Prostate gland (tissue), 2 donors: ENCODE measurements at regions not wholly inside any gene's neighbourhood (a gene's known extent, or its start where the extent isn't known, plus 50 kb on each side); places are given as distances from the start of the nearest gene placed in this dataset.

Experiments
- CTCF ChIP-seq, 4 experiments: fragments of 200-600 bp in 2 of 4; fragments of 450-650 bp in 2 of 4; sonication (generic) in 2 of 4; IDR thresholded peaks; 1 replicate in 3 of 4; 2 replicates in 1 of 4; pipeline ENCODE4 v1.5.1; 2016 to 2019; ENCODE audit warnings: antibody characterized with exemption in 4 of 4, mild to moderate bottlenecking in 2 of 4, moderate library complexity in 2 of 4
- POLR2A ChIP-seq: fragments of 450-650 bp; IDR thresholded peaks from one replicate; pipeline ENCODE4 v1.6.1; 2016; ENCODE audit warnings: antibody characterized with exemption, mild to moderate bottlenecking
- POLR2AphosphoS5 ChIP-seq: sonication (generic); formaldehyde crosslinking; IDR thresholded peaks from one replicate; pipeline ENCODE4 v1.6.1; 2017; ENCODE audit warnings: antibody characterized with exemption

- TF ChIP-seq CTCF (IDR thresholded peaks at IDR 0.05) (no peak), POLR2A (no peak), POLR2AphosphoS5 (no peak)
Observed at GRCh38 chr6:90805619-90806155, 218.8 kb upstream of the MAP3K7 start.
